Sigmoid colon (tissue), 4 donors: ENCODE measurements at regions not wholly inside any gene's neighbourhood (a gene's known extent, or its start where the extent isn't known, plus 50 kb on each side); places are given as distances from the start of the nearest gene placed in this dataset.
"Not testable (repeated sequence)": the region's sequence is repeated elsewhere in the genome, so short reads cannot be mapped to it uniquely, and the experiment has no call there.

Experiments
- EP300 ChIP-seq, 4 donors: sonication (generic); formaldehyde crosslinking; IDR thresholded peaks; one replicate each; pipeline ENCODE4 v1.6.1; 2017; ENCODE audit warnings: antibody characterized with exemption in 4 of 4
- POLR2A ChIP-seq, 2 donors: fragments of 450-650 bp; IDR thresholded peaks; one replicate each; pipeline ENCODE4 v1.6.1; 2016; ENCODE audit warnings: antibody characterized with exemption in 2 of 2, mild to moderate bottlenecking in 2 of 2, moderate library complexity in 2 of 2
- POLR2AphosphoS5 ChIP-seq, 4 donors: sonication (generic); formaldehyde crosslinking; IDR thresholded peaks; one replicate each; pipeline ENCODE4 v1.6.1; 2017; ENCODE audit warnings: antibody characterized with exemption in 4 of 4
- TF ChIP-seq, protein P1 (sequence below), 4 experiments: fragments of 450-650 bp in 3 of 4; fragments of 200-600 bp in 1 of 4; IDR thresholded peaks; one replicate each; pipeline ENCODE4 v1.5.1; 2016 to 2019; ENCODE audit warnings: antibody characterized with exemption in 4 of 4, mild to moderate bottlenecking in 3 of 4, moderate library complexity in 2 of 4

DNA sequence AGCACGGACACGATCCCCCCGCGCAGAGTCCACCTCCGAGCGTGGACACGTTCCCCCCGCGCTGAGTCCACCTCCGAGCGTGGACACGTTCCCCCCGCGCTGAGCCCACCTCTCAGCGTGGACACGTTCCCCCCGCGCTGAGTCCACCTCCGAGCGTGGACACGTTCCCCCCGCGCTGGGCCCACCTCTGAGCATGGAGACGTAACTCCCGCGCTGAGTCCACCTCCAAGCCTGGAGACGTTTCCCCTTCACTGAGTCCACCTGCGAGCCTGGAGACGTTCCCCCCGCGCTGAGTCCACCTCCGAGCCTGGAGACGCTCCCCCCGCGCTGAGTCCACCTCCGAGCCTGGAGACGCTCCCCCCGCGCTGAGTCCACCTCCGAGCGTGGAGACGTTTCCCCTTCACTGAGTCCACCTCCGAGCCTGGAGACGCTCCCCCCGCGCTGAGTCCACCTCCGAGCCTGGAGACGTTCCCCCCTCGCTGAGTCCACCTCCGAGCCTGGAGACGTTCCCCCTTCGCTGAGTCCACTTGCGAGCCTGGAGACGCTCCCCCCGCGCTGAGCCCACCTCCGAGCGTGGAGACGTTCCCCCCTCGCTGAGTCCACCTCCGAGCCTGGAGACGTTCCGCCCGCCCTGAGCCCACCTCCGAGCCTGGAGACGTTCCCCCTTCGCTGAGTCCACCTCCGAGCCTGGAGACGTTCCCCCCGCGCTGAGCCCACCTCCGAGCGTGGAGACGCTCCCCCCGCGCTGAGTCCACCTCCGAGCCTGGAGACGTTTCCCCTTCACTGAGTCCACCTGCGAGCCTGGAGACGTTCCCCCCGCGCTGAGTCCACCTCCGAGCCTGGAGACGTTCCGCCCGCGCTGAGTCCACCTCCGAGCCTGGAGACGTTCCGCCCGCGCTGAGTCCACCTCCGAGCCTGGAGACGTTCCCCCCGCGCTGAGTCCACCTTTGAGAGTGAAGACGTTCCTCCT is 97.0 kb downstream of the SOX1 start:
- TF ChIP-seq POLR2A, EP300, POLR2AphosphoS5 (IDR thresholded peaks at IDR 0.05): not testable (repeated sequence)
- TF ChIP-seq, protein P1, sequence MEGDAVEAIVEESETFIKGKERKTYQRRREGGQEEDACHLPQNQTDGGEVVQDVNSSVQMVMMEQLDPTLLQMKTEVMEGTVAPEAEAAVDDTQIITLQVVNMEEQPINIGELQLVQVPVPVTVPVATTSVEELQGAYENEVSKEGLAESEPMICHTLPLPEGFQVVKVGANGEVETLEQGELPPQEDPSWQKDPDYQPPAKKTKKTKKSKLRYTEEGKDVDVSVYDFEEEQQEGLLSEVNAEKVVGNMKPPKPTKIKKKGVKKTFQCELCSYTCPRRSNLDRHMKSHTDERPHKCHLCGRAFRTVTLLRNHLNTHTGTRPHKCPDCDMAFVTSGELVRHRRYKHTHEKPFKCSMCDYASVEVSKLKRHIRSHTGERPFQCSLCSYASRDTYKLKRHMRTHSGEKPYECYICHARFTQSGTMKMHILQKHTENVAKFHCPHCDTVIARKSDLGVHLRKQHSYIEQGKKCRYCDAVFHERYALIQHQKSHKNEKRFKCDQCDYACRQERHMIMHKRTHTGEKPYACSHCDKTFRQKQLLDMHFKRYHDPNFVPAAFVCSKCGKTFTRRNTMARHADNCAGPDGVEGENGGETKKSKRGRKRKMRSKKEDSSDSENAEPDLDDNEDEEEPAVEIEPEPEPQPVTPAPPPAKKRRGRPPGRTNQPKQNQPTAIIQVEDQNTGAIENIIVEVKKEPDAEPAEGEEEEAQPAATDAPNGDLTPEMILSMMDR (IDR thresholded peaks at IDR 0.05), result not testable (repeated sequence)
